ENCODE measurements at regions not wholly inside any gene's neighbourhood (a gene's known extent, or its start where the extent isn't known, plus 50 kb on each side); places are given as distances from the start of the nearest gene placed in this dataset.
A peak's percentile ranks its signal among the peaks of the same experiment; 100 is the strongest.

- Histone ChIP-seq H3K9ac (ENCODE audit: extremely low read depth, insufficient read length, low read length) (no peak overlapping the region), H2BK15ac (ENCODE audit: low read depth, low read length) (no peak overlapping the region), H2BK5ac (ENCODE audit: insufficient read length, low read length) (no peak overlapping the region), H3T11ph (ENCODE audit: low read length) (no peak overlapping the region), H2BK12ac (ENCODE audit: insufficient read length, low read depth, low read length) (no peak overlapping the region), H2BK20ac (ENCODE audit: low read depth, low read length, poor library complexity, severe bottlenecking) (no peak overlapping the region), H3K27me3 (ENCODE audit: insufficient read depth, low read length) (no peaks in the 10 kb centered on the region), H3K4me2 (ENCODE audit: insufficient read depth, insufficient read length, low read length) (no peak overlapping the region), H3K23me2 (ENCODE audit: insufficient read length, low read depth, low read length, poor library complexity, severe bottlenecking) (no peaks in the 10 kb centered on the region), H4K8ac (replicated peaks; ENCODE audit: insufficient read length, low read depth, low read length) (no peak overlapping the region), H3K18ac (ENCODE audit: insufficient read length, low read depth, low read length) (no peak overlapping the region), H3K56ac (ENCODE audit: insufficient read length, low read depth, low read length) (no peak overlapping the region), H4K5ac (ENCODE audit: insufficient read length, low read depth, low read length) (no peak overlapping the region), H3K27ac (ENCODE audit: insufficient read length, low read depth, low read length) (no peak overlapping the region), H3K79me1 (ENCODE audit: insufficient read depth, low read depth, low read length, poor library complexity, severe bottlenecking) (no peaks in the 10 kb centered on the region), H2BK120ac (ENCODE audit: low read depth, low read length, poor library complexity, severe bottlenecking) (no peak overlapping the region), H2AFZ (ENCODE audit: low read length) (no peak overlapping the region), H3K79me2 (ENCODE audit: insufficient read depth, low read length) (no peaks in the 10 kb centered on the region), H3K14ac (ENCODE audit: insufficient read depth, low read length) (no peak overlapping the region), H3K4ac (ENCODE audit: low read depth, low read length) (no peak overlapping the region), H4K20me1 (ENCODE audit: control insufficient read depth, insufficient read depth, insufficient read length) (no peaks in the 10 kb centered on the region), H4K91ac (ENCODE audit: insufficient read length, low read depth, low read length) (no peak overlapping the region), H3K9me3 (ENCODE audit: control insufficient read depth, low read depth, low read length) (no peaks in the 10 kb centered on the region), H2AK5ac (ENCODE audit: insufficient read length, low read length) (no peak overlapping the region), H3K4me1 (ENCODE audit: insufficient read depth, low read length) (no peaks in the 10 kb centered on the region; the same call in 1 of the 2 replicates), H3K23ac (ENCODE audit: insufficient read length, low read depth, low read length) (no peak overlapping the region)
- Mint-ChIP-seq H3K27ac (peak overlapping the region in 1 of 3 experiments; percentile 49; a peak in 1 of 7 replicates), H3K4me1 (peaks cover 38 to 44% of the 10 kb centered on the region in 2 experiments), H3K9me3 (no peaks in the 10 kb centered on the region), H3K36me3 (ENCODE audit: insufficient read depth in 1 of 3, low read depth in 3 of 3) (no peaks in the 10 kb centered on the region), H3K4me3 (no peak overlapping the region), H3K27me3 (ENCODE audit: low read depth) (peaks cover 3% of the 10 kb centered on the region)
- no peak for DNase-seq
- no peak for TF ChIP-seq CTCF (conservative IDR thresholded peaks at IDR 0.05)
- WGBS (ENCODE audit: extremely low coverage, insufficient read length, low lambda C conversion rate), result no CpG with 5 or more reads among the region's 10 CpGs
These were observed 75.6 kb downstream of the LINGO1 start for GRCh38 chr15:77557144-77557543.

Measured in H9 (cell line).